Activated CD4-positive, alpha-beta T cell treated with anti-CD3 and anti-CD28 coated beads for 24 hours (primary cell): ENCODE measurements at regions not wholly inside any gene's neighbourhood (a gene's known extent, or its start where the extent isn't known, plus 50 kb on each side); places are given as distances from the start of the nearest gene placed in this dataset.
"Not testable (repeated sequence)": the region's sequence is repeated elsewhere in the genome, so short reads cannot be mapped to it uniquely, and the experiment has no call there.

Source experiments
- DNase-seq, 2 donors: peaks; one replicate each; pipeline ENCODE4 v3.0.0-alpha.2; 2020; ENCODE audit warnings: low read depth in 2 of 2

DNA sequence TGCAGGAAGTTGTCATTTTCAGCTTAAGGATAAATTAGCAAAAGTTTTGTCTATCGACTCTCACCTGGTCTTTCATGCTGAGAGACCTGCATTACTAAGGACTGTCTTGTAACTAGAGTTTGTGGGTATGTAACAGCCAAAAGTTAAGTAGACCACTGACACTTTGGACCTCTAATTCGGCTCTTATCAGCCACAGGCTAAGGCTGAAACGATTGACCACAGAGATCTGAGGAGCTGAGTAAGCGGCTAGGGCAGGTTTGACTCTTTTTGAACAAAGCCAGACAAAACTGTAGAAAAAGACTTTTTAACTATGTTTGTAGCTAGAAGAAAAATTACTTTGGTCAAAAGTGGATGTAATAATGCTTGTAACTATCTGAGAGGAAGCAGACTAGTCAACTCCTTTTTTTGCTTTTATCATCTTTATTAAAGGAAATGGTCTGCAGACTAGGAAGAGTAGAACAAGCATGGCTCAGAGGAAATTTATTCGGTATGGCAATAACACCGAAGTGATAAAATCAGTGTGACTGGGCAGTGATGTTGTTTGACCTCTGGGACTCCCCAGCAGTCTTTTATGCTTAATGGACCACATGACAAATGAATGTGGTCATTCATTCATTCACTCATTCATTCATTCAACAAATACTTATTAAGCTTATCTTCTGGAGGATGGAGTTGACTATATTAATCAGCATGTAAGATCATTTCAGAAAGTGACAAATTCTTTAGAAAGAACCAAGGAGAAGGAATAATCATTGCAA is 725.0 kb upstream of the HS3ST5 start:
- DNase-seq, result no peak

DNA sequence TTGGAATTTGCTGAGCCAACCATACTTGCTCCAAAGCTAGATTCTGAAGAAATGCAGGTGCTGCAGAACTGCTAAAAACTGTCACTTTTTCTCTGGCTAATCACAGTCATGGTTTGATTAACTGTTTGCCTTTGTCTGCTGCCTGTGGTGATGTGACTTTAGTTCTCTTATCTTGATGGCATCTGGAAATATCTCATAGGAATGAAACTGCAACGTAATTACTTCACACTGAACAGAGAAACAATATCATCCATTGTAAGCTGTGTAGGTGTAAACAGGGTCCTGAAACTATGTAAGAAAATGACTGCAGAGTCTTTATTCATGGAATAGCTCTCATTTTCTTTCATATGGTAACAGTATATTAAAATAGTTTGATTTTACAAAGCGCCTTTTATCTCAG is 721.9 kb upstream of the HS3ST5 start:
- DNase-seq, result no peak

DNA sequence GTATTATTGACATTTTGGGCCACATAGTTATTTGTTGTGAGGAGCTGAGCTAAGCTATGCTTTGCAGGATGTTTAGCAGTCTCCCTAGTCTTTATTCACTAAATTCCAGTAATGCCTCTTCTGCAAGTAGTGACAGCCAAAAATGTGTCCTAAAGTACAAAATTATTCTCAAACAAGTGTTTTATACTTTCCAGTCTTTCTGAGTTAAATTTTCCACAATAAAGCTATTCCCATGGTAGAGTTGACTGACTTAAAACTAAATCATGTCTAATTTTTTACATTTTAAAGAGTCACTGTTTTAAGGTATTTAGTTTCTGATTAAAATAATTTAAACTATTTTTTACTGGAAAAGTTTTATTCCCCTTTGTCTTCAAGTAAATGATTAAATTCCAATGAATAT is 717.8 kb upstream of the HS3ST5 start:
- DNase-seq, result no peak

DNA sequence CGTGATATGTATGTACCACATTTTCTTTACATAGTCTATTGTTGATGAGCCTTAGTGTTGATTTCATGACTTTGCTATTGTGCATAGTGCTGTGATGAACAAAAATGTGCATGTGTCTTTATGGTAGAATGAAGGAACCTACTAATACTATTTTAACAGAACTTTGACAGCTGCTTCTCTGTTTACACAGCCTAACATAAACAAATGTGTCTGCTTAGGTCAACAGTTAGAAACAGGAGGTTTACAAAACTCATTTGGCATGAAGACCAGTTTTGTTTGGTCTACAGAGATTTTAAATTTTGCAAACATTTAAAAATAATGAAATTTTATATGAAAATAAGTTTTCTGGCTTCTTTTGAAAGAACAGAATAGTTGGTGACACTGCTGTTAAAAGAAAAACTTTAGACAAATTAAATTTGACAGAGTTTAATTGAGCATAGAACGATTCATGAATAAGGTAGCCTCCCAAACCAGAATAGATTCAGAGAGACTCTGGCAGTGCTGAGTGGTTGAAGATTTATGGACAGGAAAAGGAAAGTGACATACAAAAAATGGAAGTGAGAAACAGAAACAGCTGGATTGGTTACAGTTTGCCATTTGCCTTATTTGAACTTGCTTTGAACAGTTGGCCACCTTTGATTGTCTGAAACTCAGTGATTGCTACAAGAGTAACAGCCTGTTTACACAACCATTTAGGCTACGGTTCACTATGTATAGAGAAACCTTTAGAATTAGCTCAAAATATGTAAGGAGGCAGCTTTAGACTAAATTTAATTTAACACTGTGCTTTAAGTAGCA is 715.8 kb upstream of the HS3ST5 start:
- no peak for DNase-seq

DNA sequence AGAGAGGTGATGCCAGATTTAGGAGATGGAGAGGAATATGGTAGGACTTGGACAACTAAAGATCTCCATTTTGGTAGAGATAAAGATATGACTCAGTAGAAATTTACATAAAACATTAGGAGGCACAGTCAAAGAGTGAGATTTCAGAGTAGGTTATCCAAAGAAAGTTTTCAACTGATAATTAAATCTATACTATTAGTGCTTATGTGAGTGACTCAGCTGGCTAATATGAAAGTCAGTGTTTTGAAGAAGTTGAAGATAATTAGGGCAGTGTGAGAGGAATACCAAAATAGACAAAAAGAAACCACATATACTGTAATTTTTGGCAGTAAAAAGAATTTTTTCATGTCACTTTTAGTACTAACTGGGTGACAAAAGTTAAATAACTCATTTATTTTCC is 712.8 kb upstream of the HS3ST5 start:
- DNase-seq, result no peak

DNA sequence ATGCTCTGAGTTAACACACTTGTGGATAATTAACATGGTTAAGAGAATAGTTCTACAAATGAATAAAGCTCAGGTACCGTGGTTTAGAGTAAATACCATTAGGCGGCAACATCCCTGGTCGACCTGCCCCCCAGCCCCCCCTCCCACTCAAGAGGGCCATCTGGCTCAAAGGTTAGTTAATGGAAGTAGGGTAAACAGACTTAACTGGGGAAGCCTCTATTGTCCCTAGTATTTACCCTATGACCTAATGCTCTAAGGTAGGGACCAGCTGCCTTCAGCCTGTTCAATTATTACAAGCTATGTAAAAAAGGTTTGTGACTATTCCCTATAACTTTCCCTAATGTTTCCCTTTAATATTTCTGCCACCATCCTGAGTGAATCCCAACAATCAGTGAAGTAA is 711.4 kb upstream of the HS3ST5 start:
- DNase-seq, result not testable (repeated sequence)

DNA sequence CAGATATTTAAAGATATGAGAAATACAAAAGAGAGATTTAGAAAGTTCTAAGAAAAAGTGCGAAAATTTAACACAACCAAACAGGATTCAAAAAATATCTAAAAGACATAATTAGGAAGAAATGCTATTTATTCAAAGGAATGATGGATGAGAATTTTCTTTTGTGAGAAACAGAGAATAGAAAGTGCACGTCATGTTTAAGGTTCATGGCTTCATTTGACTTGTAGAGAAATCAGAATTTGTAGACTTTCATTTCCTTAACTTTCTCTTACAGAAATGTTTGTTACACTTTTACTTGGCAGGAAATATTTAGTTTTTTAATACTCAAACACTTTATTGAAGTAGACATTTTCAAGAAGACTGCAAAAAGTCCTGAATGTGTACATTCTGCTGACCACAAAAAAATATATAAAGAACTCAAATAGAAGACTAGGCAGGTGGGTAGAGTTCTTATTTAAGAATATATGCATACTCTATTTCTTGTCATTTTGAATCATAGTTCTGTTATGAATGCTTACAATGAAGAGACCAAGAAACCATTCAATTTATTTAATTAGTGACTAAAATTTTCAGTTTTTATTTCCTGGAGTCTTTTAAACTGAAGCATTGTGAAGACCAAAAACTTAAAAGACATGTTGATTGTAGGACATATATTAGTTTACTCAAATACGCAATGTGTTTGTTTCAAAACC is 710.5 kb upstream of the HS3ST5 start:
- no peak for DNase-seq

DNA sequence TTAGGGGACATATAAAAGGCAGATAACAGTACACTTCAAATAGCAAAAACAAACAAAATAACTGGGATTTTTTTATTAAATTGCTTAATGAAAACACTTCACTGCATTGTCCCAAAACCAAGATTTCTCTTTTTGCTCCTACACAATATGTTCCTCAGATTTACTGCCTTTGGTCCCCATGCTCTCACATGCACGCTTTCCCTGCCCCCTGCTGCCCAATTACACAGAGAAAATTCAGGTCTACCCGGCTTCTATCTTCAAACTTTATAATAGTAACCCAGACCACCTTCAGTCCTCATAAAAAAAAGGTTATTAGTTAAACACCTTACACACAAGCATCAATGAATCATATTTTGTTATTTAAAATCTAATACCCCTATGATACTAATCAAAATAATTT is 673.8 kb upstream of the HS3ST5 start:
- DNase-seq, result no peak

DNA sequence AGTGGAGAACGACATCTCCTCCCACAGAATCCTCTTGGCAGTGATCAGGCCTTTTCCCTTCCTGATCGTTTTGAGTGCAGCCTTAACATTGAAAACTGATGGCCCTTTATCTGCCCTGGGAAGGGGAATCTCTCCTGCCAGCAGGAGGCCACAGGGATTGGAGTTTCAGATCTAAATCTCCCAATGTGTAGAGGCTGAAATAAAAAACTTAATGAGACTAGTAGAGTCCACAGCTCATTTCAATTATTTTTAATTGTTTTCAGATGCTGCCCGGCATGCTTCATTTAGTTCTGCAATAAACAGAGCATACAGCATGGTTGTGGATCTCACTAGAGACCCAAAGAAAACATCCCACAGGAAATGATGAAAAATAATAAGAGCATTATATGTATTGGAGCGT is 662.2 kb upstream of the HS3ST5 start:
- DNase-seq, result no peak

DNA sequence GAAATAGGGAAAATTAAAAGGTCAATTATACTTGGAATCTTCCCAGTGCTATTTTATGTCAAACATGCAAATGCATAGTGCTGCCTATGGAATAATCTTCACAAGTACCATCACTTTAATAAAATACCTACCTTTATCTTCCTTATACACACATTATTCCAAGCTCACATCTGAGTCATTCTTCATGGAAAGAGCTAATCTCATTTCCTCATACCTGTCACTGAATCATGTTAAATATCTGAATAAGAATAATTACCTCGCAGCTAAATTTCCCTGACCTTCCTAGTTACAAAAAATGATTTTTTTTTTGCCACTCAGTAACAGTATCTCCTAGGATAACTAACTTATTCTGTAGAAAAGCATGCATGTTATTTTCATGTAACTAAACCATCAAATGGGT is 661.4 kb upstream of the HS3ST5 start:
- DNase-seq, result no peak

DNA sequence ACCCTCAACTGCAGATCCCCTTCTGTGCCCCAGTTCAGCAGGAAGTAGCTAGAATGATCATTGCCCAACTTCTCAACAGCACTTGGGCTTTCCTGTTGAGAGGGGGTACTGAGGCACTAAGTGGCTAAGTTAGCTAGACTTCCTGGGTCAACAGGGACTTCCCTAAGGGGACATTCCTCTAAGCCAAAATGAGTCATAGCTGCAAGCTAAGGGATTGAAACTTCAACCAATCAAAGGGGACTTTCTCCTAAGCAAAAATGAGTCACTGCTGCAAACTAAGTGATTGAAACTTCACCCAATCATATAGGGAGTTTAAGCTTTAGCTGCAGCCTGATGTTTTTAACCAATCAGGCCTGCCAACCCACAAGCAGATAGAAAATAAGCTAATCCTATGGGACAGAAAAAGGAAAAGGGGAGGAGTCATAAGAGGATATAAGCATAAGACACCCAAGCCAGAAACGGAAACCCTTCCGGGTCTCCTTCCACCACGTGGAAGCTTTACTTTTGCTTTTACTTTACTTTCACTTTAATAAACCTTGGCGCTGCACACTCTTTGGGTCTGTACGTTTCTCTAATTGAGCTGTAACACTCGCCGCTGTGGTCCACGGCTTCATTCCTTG is 659.0 kb upstream of the HS3ST5 start:
- DNase-seq, result no peak

DNA sequence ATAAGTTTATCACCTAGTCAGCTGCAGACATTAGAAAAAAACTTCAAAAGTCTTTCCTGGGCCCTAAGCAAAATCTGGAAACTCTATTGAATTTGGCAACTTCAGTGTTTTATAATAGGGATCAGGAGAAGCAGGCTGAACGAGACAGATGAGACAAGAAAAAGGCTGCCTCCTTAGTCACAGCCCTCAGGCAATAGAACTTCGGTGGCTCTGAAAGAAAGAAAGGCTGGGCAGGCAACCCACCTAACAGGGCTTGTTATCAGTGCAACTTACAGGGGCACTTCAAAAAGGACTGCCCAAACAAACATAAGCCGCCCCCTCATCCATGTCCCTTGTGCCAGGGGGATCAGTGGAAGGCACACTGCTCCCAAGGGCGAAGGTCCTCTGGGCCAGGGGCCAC is 657.9 kb upstream of the HS3ST5 start:
- DNase-seq, result no peak

DNA sequence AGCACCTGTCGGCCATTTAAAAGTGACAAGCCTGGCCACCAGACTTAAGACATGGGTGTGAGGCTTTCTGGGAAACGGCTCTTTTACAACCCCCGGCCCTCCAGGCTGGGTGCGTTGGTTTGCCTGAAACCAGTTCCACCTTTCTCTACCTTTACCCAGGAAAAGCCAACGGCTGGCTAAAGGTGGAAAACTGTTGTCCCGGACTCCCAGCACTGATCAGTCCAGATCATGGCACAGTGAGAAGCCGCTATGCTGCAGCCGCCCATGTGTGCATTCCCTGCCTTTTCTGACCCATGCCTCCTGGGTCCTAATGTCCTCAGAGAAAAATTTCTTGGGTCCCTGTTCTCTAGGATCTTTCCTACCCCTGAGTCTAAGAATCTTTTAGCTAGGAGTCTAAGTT is 655.7 kb upstream of the HS3ST5 start:
- no peak for DNase-seq

DNA sequence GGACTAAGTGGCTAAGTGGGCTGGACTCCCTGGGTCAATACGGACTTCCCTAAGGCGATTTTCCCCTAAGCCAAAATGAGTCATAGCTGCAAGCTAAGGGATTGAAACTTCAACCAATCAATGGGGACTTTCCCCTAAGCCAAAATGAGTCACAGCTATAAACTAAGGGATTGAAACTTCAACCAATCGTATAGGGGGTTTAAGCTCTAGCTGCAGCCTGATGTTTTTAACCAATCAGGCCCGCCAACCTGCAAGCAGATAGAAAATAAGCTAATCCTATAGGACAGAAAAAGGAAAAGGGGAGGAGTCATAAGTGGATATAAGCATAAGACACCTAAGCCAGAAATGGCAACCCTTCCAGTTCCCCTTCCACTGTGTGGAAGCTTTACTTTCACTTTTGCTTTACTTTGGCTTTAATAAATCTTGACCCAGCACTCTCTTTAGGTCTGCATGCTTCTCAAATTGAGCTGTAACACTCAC is 655.0 kb upstream of the HS3ST5 start:
- DNase-seq, result no peak

DNA sequence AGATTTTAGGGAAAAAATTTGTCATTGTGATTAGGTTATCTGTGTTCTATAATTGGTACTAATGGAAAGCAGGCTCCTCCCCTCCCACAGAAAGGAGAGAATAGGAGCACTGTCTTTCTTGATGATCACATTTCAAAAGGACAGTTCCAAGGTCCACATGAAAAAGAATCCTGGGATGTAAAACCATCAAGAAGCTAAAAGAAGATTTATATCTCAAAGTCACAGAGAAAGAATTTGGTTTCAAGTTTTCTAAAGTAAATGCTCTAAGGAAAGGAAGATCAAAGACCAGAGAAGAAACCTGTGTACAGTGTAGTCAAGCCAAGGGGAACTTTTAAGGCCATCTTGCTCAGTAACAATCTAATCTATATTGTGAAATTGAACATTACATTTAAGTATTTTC is 652.7 kb upstream of the HS3ST5 start:
- no peak for DNase-seq

DNA sequence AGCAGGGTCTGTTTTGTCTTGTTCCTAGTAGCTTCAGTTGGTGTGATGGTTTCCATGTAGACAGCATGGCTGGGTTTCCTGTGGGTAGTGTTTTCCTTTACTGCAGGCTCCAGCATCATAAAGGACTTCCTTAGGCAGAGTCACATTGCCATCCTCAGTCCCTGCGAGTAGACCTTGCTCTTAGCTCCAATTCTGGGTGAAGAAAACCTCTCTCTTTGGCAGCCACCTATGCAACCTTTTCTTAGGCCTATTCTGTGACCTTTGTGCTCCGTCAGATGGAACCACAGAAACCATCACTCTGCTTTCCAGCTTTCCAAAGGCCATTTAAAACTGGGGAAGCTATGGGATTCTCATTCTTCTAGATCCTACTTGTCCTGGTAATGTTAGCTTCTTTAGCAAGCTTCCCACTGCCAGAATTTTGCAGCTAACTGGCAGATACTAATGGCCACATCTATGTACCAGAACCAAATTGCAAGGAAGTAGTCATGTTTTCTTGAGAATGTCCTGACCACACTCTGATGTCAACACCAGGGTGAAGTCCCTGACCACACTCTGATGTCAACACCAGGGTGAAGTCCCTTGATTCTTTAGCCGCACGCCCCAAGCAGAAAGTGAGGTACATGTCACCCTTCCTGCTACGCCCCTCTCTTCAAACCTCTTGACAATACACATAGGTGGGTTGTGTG is 646.6 kb upstream of the HS3ST5 start:
- no peak for DNase-seq

DNA sequence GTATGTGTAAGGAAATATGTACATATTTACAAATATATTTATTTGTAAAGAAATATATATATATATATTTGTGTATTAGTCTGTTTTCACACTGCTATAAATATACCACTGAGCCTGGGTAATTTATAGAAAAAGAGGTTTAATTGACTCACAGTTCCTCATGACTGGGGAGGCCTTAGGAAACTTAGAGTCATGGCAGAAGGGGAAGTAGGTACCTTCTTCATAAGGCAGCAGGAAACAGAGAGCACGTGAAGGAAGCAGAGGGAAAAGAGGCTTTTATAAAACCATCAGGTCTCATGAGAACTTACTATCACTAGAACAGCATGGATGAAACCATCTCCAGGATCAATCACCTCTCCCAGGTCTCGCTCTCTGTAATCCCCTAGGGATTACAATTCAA is 644.5 kb upstream of the HS3ST5 start:
- DNase-seq, result no peak

DNA sequence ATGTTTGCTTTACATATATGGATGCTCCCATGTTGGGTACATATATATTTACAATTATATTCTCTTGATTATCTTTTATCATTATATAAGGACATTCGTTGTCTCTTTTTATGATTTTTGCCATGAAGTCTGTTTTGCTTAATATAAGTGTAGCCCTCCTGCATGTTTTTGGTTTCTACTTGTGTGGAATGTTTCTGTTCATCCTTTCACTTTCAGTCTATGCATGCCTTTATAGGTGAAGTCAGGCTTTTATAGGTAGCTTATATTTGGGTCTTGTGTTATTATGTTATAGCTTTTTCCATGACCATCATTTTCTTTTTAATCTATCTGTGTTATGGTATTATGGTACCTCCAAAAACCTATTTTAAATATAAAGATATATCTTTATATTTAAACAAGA is 612.5 kb upstream of the HS3ST5 start:
- no peak for DNase-seq

DNA sequence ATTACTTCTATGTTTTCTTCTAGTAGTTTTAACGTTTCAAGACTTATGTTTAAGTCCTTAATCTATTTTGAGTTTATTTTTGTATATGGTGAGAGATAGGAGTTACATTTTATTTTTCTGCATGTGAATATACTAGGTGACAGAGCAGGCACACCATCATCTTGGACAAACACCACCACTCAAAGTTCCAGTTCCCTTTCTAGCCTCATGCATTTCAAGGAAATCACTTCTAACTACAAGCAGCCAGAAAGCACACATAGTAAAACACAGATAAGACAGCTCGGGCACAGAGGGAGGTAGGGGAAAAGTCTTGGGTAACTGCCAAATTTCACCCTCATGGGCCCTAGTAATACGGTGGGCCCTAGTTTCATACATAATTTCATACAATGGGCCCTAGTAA is 609.4 kb upstream of the HS3ST5 start:
- DNase-seq, result no peak

DNA sequence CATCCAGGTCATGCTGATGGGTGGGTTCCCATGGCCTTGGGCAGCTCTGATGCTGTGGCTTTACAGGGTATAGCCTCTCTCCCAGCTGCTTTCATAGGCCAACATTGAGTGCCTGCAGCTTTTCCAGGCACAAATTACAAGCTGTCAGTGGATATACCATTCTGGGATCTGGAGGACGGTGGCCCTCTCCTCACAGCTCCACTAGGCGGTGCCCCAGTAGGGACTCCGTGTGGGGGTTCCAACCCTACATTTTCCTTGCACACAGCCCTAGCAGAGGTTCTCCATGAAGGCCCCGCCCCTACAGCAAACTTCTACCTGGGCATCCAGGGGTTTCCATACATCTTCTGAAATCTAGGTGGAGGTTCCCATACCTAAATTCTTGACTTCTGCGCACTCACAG is 602.6 kb upstream of the HS3ST5 start:
- DNase-seq, result no peak

DNA sequence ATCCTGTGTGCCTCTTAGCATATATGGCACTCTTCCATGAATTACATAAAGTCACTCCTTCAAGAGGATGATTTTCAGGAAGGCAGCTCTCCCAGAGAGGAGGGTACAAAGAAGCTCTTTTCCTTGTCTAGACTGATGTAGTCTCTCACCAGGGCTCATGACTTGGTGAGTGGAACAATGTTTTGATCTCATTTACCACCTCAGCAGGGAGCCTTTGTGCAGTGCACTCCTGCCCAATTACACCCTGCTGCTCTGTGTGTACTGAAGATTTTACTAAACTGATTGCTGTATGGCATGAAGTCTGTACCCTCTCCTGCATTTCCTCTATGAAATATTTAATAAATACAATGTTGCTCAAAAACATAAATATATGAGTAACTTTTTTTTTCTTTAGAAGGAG is 598.3 kb upstream of the HS3ST5 start:
- no peak for DNase-seq

DNA sequence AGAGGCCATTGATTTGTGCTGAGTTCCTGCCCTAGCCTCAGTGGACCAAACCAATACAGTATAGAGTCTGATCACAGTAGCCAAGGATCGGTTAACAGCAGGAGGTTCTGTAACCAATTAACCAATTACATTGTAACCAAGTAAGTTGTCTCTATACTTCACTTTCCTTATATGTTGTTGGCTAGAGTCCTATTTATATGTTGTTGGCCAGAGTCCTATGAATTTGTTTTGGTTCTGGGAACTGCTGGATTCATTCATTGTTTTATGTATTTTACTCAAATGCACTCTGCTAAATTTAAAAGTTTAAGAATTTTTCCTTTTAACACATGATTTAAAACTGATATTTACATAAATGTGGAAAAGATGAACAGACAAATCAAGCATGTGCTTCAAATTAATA is 597.4 kb upstream of the HS3ST5 start:
- DNase-seq, result no peak
